Bronchial epithelial cell (primary cell): ENCODE measurements at regions not wholly inside any gene's neighbourhood (a gene's known extent, or its start where the extent isn't known, plus 50 kb on each side); places are given as distances from the start of the nearest gene placed in this dataset.
"Not testable (repeated sequence)": the region's sequence is repeated elsewhere in the genome, so short reads cannot be mapped to it uniquely, and the experiment has no call there.

Experiments used
- DNase-seq: peaks from one replicate; pipeline ENCODE4 v3.0.0-alpha.2; 2010; ENCODE audit warnings: low read depth
- FAIRE-seq: peaks from 2 replicates; lab custom pipeline; 2011; peaks lifted over from hg19 to GRCh38; lab: Jason Lieb, UNC
- H3K27me3 ChIP-seq: 2 replicates; pipeline ENCODE4 v1.5.1; 2011; ENCODE audit warnings: low read length; ENCODE audit not compliant: control insufficient read depth, insufficient read depth
- H3K36me3 ChIP-seq: 2 replicates; pipeline ENCODE4 v1.5.1; 2011; ENCODE audit warnings: low read length; ENCODE audit not compliant: control insufficient read depth, insufficient read depth
- H3K4me3 ChIP-seq: 2 replicates; pipeline ENCODE4 v1.5.1; 2011; ENCODE audit warnings: mild to moderate bottlenecking, low read depth, low read length, control low read depth
- CTCF ChIP-seq: IDR thresholded peaks from 2 replicates; pipeline ENCODE4 v1.5.1; 2011; ENCODE audit warnings: mild to moderate bottlenecking, moderate library complexity, low read length, control low read depth, inconsistent platforms; ENCODE audit not compliant: insufficient read depth, severe bottlenecking

GRCh38 chr7:79988653-79989052 lies 146.0 kb upstream of the GNAI1 start:
- no peaks in the 10 kb centered on the region for H3K36me3 ChIP-seq
- no peak overlapping the region for H3K4me3 ChIP-seq
- no peak for TF ChIP-seq CTCF
- DNase-seq, result peak; percentile 75
- FAIRE-seq, result no peak
- H3K27me3 ChIP-seq, result no peaks in the 10 kb centered on the region

- DNase-seq, result peak; percentile 21
- Histone ChIP-seq H3K36me3 (no peaks in the 10 kb centered on the region), H3K4me3 (no peak overlapping the region), H3K27me3 (no peaks in the 10 kb centered on the region)
- no peak for TF ChIP-seq CTCF
- FAIRE-seq, result no peak
Observed at GRCh38 chr7:79984210-79984609, 150.4 kb upstream of the GNAI1 start.

GRCh38 chr7:79982141-79982770 lies 152.4 kb upstream of the GNAI1 start:
- FAIRE-seq, result no peak
- Histone ChIP-seq H3K36me3 (no peaks in the 10 kb centered on the region), H3K27me3 (no peaks in the 10 kb centered on the region), H3K4me3 (no peak overlapping the region)
- peak; percentile 88 for DNase-seq
- TF ChIP-seq CTCF, result no peak

- DNase-seq, result no peak
- Histone ChIP-seq H3K36me3 (no peaks in the 10 kb centered on the region), H3K4me3 (no peak overlapping the region), H3K27me3 (no peaks in the 10 kb centered on the region)
- FAIRE-seq, result no peak
- no peak for TF ChIP-seq CTCF
Observed at GRCh38 chr7:79980376-79980775, 154.3 kb upstream of the GNAI1 start.

- H3K4me3 ChIP-seq, result no peak overlapping the region
- H3K27me3 ChIP-seq, result no peaks in the 10 kb centered on the region
- no peaks in the 10 kb centered on the region for H3K36me3 ChIP-seq
- FAIRE-seq (no peak), DNase-seq (peak; percentile 22)
- no peak for TF ChIP-seq CTCF
Observed at GRCh38 chr7:79979437-79979836, 155.2 kb upstream of the GNAI1 start.

- no peak for TF ChIP-seq CTCF
- DNase-seq (no peak), FAIRE-seq (no peak)
- no peak overlapping the region for H3K4me3 ChIP-seq
- H3K36me3 ChIP-seq, result no peaks in the 10 kb centered on the region
- H3K27me3 ChIP-seq, result no peaks in the 10 kb centered on the region
Observed at GRCh38 chr7:79977481-79977880, 157.2 kb upstream of the GNAI1 start.

- not testable (repeated sequence) for H3K36me3 ChIP-seq, H3K27me3 ChIP-seq, FAIRE-seq, H3K4me3 ChIP-seq, DNase-seq
Observed at GRCh38 chr7:79976711-79977020, 158.0 kb upstream of the GNAI1 start.

GRCh38 chr7:79975986-79976710 lies 158.5 kb upstream of the GNAI1 start:
- not testable (repeated sequence) for H3K36me3 ChIP-seq, H3K4me3 ChIP-seq, FAIRE-seq, DNase-seq, H3K27me3 ChIP-seq
